GM23338 (cell line): ENCODE measurements at regions not wholly inside any gene's neighbourhood (a gene's known extent, or its start where the extent isn't known, plus 50 kb on each side); places are given as distances from the start of the nearest gene placed in this dataset.

Experiments used
- ATAC-seq: fragments of 200-7000 bp; cut with Tn5 transposase; 3 replicates; pipeline ENCODE4 v1.9.1; 2020
- DNase-seq: peaks from one replicate; pipeline ENCODE4 v3.0.0-alpha.2; 2015; ENCODE audit warnings: low spot score
- H2AFZ ChIP-seq: fragments of 200-600 bp; sonication (generic); 2 replicates; pipeline ENCODE4 v1.8.0; 2016; ENCODE audit warnings: antibody characterized with exemption, mild to moderate bottlenecking, moderate library complexity
- H3F3A ChIP-seq: fragments of 200-600 bp; sonication (generic); replicated peaks from 2 replicates; pipeline ENCODE4 v1.8.0; 2017; ENCODE audit warnings: antibody characterized with exemption, mixed run types, low read depth
- H3K27ac ChIP-seq: fragments of 200-600 bp; sonication (generic); 2 replicates; pipeline ENCODE4 v1.6.1; 2016; ENCODE audit warnings: low read depth
- H3K27me3 ChIP-seq: fragments of 200-600 bp; sonication (generic); 2 replicates; pipeline ENCODE4 v1.8.0; 2016; ENCODE audit warnings: mild to moderate bottlenecking, mixed run types, moderate library complexity; ENCODE audit not compliant: insufficient read depth
- H3K36me3 ChIP-seq: fragments of 200-600 bp; sonication (generic); 2 replicates; pipeline ENCODE4 v1.8.0; 2016; ENCODE audit warnings: mild to moderate bottlenecking; ENCODE audit not compliant: insufficient read depth
- H3K4me1 ChIP-seq: fragments of 200-600 bp; sonication (generic); 2 replicates; pipeline ENCODE4 v1.8.0; 2016; ENCODE audit warnings: mild to moderate bottlenecking, moderate library complexity; ENCODE audit not compliant: insufficient read depth
- H3K4me2 ChIP-seq: fragments of 200-600 bp; sonication (generic); 2 replicates; pipeline ENCODE4 v1.7.1; 2017; ENCODE audit warnings: mixed run types
- H3K4me3 ChIP-seq: fragments of 200-600 bp; sonication (generic); 2 replicates; pipeline ENCODE4 v1.6.1; 2016; ENCODE audit warnings: mixed run types
- H3K79me2 ChIP-seq: fragments of 200-600 bp; sonication (generic); replicated peaks from 2 replicates; pipeline ENCODE4 v1.8.0; 2017; ENCODE audit warnings: mild to moderate bottlenecking; ENCODE audit not compliant: insufficient read depth
- H3K9me2 ChIP-seq: fragments of 200-600 bp; sonication (generic); 2 replicates; pipeline ENCODE4 v1.8.0; 2017; ENCODE audit not compliant: insufficient read depth
- H4K20me1 ChIP-seq: fragments of 200-600 bp; sonication (generic); replicated peaks from 2 replicates; pipeline ENCODE4 v1.8.0; 2017; ENCODE audit warnings: mild to moderate bottlenecking; ENCODE audit not compliant: insufficient read depth
- H3K27ac Mint-ChIP-seq: 2 replicates; pipeline ENCODE4 v1.8.0; 2020; ENCODE audit warnings: inconsistent platforms, mild to moderate bottlenecking, moderate library complexity, mixed read lengths
- H3K27me3 Mint-ChIP-seq: 3 replicates; pipeline ENCODE4 v1.8.0; 2022; ENCODE audit warnings: low read depth, mild to moderate bottlenecking, moderate library complexity, mixed read lengths, inconsistent platforms; ENCODE audit not compliant: insufficient read depth, poor library complexity
- H3K36me3 Mint-ChIP-seq: 3 replicates; pipeline ENCODE4 v1.8.0; 2021; ENCODE audit warnings: low read depth, mild to moderate bottlenecking, inconsistent platforms, moderate library complexity, mixed read lengths
- H3K4me1 Mint-ChIP-seq: 3 replicates; pipeline ENCODE4 v1.8.0; 2020; ENCODE audit warnings: mild to moderate bottlenecking, inconsistent platforms, mixed read lengths
- H3K4me3 Mint-ChIP-seq: 3 replicates; pipeline ENCODE4 v1.8.0; 2021; ENCODE audit warnings: moderate library complexity, mild to moderate bottlenecking, inconsistent platforms, mixed read lengths
- H3K9me3 Mint-ChIP-seq: 3 replicates; pipeline ENCODE4 v1.8.0; 2020; ENCODE audit warnings: moderate library complexity, mild to moderate bottlenecking, inconsistent platforms, mixed read lengths
- EZH2 ChIP-seq: fragments of 200-600 bp; sonication (generic); IDR thresholded peaks from one replicate; pipeline ENCODE4 v1.8.0; 2017; ENCODE audit warnings: antibody characterized with exemption, mild to moderate bottlenecking, low read depth; ENCODE audit not compliant: unreplicated experiment
- JUNB ChIP-seq: IDR thresholded peaks from one replicate; pipeline ENCODE4 v1.6.1; 2016; ENCODE audit warnings: antibody characterized with exemption; ENCODE audit not compliant: unreplicated experiment
- NANOG ChIP-seq: IDR thresholded peaks from 2 replicates; pipeline ENCODE4 v1.6.1; 2016; ENCODE audit warnings: antibody characterized with exemption, borderline replicate concordance
- REST ChIP-seq: IDR thresholded peaks from one replicate; pipeline ENCODE4 v1.6.1; 2018; ENCODE audit warnings: antibody characterized with exemption; ENCODE audit not compliant: unreplicated experiment
- ZNF462 ChIP-seq: fragments of 250-450 bp; sonication (Bioruptor Pico); IDR thresholded peaks from 2 replicates; pipeline ENCODE4 v1.5.0; 2020; ENCODE audit warnings: mild to moderate bottlenecking, moderate library complexity
- TF ChIP-seq, protein P1 (sequence below), 2 experiments: fragments of 200-600 bp in 1 of 2; sonication (generic) in 1 of 2; conservative IDR thresholded peaks; 2 replicates each; pipeline versions ENCODE4 v1.5.1 to v1.6.1; 2016 to 2017; ENCODE audit warnings: antibody characterized with exemption in 2 of 2, low read depth in 2 of 2, mild to moderate bottlenecking in 2 of 2, moderate library complexity in 1 of 2

DNA sequence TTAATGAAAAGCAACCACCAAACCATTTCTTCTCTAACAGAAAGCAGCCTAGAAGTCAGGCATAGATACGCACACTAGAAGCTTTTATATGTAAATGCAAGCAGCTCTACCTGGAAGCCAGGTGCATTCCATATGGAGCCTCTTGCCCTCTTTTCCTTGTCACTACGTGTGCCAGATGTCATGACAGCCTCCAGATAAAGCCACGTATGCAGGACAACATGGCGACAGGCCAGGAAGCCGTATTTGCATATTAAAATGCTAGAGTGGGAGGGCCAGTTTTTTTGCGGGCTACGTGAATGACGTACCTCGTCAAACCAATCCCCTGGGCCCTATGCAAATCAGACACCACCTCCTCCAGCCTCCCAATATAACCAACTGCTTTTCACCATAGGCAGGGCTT lies 308.1 kb upstream of the SPTLC3 start (continued):
- no peak for TF ChIP-seq ZNF462 (CRISPR knock-in tag)

- ATAC-seq (no peak), DNase-seq (no peak)
- no peak overlapping the region for H3K4me3 Mint-ChIP-seq
- H3K4me3 ChIP-seq: no peak overlapping the region
- H3K9me3 Mint-ChIP-seq: no peaks in the 10 kb centered on the region
- H3K4me1 ChIP-seq: peaks cover 9% of the 10 kb centered on the region
- H3K36me3 Mint-ChIP-seq: peaks cover 6% of the 10 kb centered on the region; the same call in 1 of the 3 replicates
- no peak overlapping the region for H2AFZ ChIP-seq
- no peaks in the 10 kb centered on the region for H4K20me1 ChIP-seq
- no peaks in the 10 kb centered on the region for H3F3A ChIP-seq
- no peaks in the 10 kb centered on the region for H3K27me3 ChIP-seq
- no peak overlapping the region for H3K4me2 ChIP-seq
- peaks cover 12% of the 10 kb centered on the region for H3K4me1 Mint-ChIP-seq
- no peak overlapping the region for H3K27ac Mint-ChIP-seq
- H3K79me2 ChIP-seq: no peaks in the 10 kb centered on the region
- H3K27ac ChIP-seq: no peak overlapping the region
- H3K9me2 ChIP-seq: peaks cover 13% of the 10 kb centered on the region
- no peaks in the 10 kb centered on the region for H3K36me3 ChIP-seq
- H3K27me3 Mint-ChIP-seq: peaks cover 4% of the 10 kb centered on the region
- no peak for TF ChIP-seq NANOG
- TF ChIP-seq JUNB: no peak
- TF ChIP-seq REST: no peak
- TF ChIP-seq, protein P1, sequence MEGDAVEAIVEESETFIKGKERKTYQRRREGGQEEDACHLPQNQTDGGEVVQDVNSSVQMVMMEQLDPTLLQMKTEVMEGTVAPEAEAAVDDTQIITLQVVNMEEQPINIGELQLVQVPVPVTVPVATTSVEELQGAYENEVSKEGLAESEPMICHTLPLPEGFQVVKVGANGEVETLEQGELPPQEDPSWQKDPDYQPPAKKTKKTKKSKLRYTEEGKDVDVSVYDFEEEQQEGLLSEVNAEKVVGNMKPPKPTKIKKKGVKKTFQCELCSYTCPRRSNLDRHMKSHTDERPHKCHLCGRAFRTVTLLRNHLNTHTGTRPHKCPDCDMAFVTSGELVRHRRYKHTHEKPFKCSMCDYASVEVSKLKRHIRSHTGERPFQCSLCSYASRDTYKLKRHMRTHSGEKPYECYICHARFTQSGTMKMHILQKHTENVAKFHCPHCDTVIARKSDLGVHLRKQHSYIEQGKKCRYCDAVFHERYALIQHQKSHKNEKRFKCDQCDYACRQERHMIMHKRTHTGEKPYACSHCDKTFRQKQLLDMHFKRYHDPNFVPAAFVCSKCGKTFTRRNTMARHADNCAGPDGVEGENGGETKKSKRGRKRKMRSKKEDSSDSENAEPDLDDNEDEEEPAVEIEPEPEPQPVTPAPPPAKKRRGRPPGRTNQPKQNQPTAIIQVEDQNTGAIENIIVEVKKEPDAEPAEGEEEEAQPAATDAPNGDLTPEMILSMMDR (conservative IDR thresholded peaks at IDR 0.05; ENCODE audit: low read depth in 2 of 2): no peak
- TF ChIP-seq EZH2: no peak
Measured at GRCh38 chr20:12702312-12702711, 306.5 kb upstream of the SPTLC3 start.
